Hematopoietic multipotent progenitor cell treated with erythropoietin and hydrocortisone succinate and interleukin-3 and kit ligand, for 17 days (in vitro differentiated cells): ENCODE measurements at regions not wholly inside any gene's neighbourhood (a gene's known extent, or its start where the extent isn't known, plus 50 kb on each side); places are given as distances from the start of the nearest gene placed in this dataset.
"Not testable (repeated sequence)": the region's sequence is repeated elsewhere in the genome, so short reads cannot be mapped to it uniquely, and the experiment has no call there.

Source experiments
- DNase-seq: peaks from one replicate; pipeline ENCODE4 v3.0.0-alpha.2; 2015; ENCODE audit warnings: low spot score

DNA sequence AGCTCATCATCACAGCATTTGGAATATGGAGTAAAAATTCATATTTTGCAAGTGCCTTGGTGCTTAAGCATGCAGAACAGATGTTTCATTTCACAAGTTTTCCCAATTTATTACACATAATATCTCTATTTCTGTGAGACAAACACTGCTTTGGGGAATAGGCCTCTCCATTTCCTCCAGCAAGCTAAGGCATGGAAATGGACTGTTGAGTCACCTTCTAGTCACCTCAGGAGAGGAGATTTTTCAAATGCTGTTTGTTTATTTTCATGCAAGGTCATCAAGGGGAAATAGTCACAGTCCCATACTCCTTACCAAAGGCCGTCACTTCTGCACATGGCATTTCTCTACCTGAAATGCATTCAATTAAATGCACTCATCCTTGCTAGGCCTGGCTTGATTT, 57.4 kb upstream of the NUTM2D start:
- not testable (repeated sequence) for DNase-seq

DNA sequence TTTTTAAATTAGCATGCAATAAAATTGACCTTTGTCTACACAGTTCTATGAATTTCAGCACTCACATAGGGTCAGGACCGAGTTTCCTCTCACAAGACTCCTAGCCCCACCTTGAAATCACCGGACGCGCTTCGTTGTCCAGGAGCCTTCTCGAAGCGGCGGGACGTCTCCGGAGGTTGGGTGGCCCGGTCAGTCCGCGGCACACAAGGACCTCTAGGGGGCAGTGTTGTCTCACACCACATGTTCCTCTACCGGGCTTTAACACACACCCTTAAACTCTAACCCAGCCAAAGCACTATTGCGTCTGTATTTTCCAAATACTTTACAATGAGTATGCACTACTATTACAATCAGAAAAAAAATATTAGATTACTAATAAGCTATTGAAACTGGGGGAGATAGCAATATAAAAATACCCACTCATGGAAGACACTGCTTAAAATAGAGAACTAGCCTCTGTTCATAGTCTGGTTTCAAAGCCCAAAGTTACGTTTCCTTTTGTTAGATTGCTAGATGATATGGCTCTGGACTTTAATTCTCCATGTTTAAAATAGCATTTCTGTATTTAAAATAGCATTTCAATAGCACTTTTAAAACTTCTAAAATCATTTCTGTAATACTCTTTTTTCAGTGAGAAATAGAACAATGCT, 56.0 kb upstream of the NUTM2D start:
- DNase-seq = not testable (repeated sequence)

DNA sequence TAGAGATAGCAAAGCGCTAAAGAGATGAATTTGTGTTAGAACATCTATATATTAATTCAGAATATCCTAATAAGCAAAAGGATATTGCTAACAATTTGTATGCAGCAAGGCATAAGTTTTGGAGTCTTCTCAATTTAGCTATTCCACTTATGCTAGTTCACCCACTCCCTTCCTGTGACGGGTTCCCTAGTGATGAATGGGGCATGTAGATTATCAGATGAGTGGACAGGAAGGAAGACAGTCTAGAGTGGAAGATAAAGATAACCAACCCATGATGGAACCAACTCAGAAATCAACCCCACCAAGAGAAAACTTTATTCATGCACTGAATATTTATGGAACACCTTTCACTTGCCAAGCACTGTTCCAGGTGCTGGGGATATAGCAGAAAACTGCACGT, 55.4 kb upstream of the NUTM2D start:
- peak; percentile 21 for DNase-seq

DNA sequence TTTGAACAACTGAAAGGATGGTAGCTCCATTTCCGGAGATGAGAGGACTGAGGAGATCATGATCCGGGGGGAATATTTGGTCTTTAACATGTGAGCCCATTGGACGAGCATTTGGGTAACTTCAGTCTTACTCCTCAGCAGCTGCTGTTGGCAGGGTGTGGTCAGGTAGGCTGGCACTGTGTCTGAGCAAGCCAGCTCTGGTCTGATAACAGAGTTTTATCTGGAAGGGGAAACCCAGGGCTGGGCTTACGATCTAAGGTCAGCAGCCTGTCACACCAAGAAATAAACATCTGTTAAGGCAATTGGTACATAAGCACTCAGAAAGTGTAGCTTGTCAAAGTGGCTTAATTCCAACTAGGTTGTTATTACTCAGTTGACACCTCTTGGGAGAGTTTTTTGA, 53.8 kb upstream of the NUTM2D start:
- not testable (repeated sequence) for DNase-seq

DNA sequence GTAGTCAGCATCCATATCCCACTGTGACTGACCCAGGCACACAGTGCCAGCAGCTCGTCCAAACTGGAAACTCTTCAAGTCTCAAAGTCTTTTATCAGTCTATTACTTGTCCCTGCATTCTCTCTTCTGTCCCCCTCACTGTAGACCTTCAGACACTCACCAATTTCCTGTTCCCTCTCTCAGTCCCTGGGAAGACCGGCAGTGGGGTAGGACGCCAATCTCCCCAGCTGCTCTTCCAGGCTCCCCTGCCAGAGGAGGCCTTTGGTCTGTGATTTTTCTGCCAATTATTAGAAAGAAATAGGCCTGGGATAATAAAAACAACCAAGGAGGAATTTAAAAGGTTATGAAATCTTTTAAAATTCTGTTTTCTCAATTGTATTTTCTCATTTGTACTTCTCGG, 50.9 kb upstream of the NUTM2D start:
- DNase-seq = not testable (repeated sequence)
